Keratinocyte (primary cell): ENCODE measurements at regions not wholly inside any gene's neighbourhood (a gene's known extent, or its start where the extent isn't known, plus 50 kb on each side); places are given as distances from the start of the nearest gene placed in this dataset.

Experiments
- DNase-seq: peaks from one replicate; pipeline ENCODE4 v3.0.0-alpha.2; 2011; ENCODE audit warnings: low read depth, missing footprints, low spot score
- FAIRE-seq: peaks from 2 replicates; lab custom pipeline; 2011; peaks lifted over from hg19 to GRCh38; lab: Jason Lieb, UNC
- H2AFZ ChIP-seq: 2 replicates; pipeline ENCODE4 v1.6.0; 2012; ENCODE audit warnings: low read length, control low read depth, inconsistent platforms; ENCODE audit not compliant: control insufficient read depth
- H3K27ac ChIP-seq: 2 replicates; pipeline ENCODE4 v1.5.1; 2011; ENCODE audit warnings: low read length; ENCODE audit not compliant: control insufficient read depth, insufficient read depth
- H3K27me3 ChIP-seq: 3 replicates; pipeline ENCODE4 v1.6.0; 2011; ENCODE audit warnings: low read length; ENCODE audit not compliant: control insufficient read depth, insufficient read depth; ENCODE audit errors: extremely low read depth
- H3K36me3 ChIP-seq, 2 experiments: 2 replicates in 1 of 2; 3 replicates in 1 of 2; pipeline ENCODE4 v1.5.1; 2011; ENCODE audit warnings: low read length in 2 of 2, mild to moderate bottlenecking in 1 of 2; ENCODE audit not compliant: control insufficient read depth in 2 of 2, insufficient read depth in 2 of 2; ENCODE audit errors: extremely low read depth in 1 of 2
- H3K4me1 ChIP-seq: 3 replicates; pipeline ENCODE4 v1.5.1; 2011; ENCODE audit warnings: low read length; ENCODE audit not compliant: control insufficient read depth, insufficient read depth; ENCODE audit errors: extremely low read depth
- H3K4me2 ChIP-seq: 3 replicates; pipeline ENCODE4 v1.6.0; 2011; ENCODE audit warnings: low read depth, low read length; ENCODE audit not compliant: control insufficient read depth, insufficient read depth; ENCODE audit errors: extremely low read depth
- H3K4me3 ChIP-seq, 3 experiments: fragments of 200-600 bp in 1 of 3; sonication (generic) in 1 of 3; 2 replicates in 2 of 3; 3 replicates in 1 of 3; pipeline ENCODE4 v1.5.1; 2011 to 2016; ENCODE audit warnings: low read length in 3 of 3, mild to moderate bottlenecking in 3 of 3, control low read depth in 2 of 3, inconsistent platforms in 1 of 3, low read depth in 1 of 3, mixed read lengths in 1 of 3, mixed run types in 1 of 3, moderate library complexity in 1 of 3; ENCODE audit not compliant: control insufficient read depth in 2 of 3, insufficient read depth in 2 of 3; ENCODE audit errors: extremely low read depth in 1 of 3
- H3K79me2 ChIP-seq: 2 replicates; pipeline ENCODE4 v1.6.0; 2012; ENCODE audit warnings: low read length; ENCODE audit not compliant: control insufficient read depth, insufficient read depth
- H3K9ac ChIP-seq: 3 replicates; pipeline ENCODE4 v1.6.0; 2011; ENCODE audit warnings: low read length; ENCODE audit not compliant: control insufficient read depth, insufficient read depth; ENCODE audit errors: extremely low read depth
- H3K9me1 ChIP-seq: 3 replicates; pipeline ENCODE4 v1.6.0; 2011; ENCODE audit warnings: low read length; ENCODE audit not compliant: control insufficient read depth, insufficient read depth; ENCODE audit errors: extremely low read depth
- H3K9me3 ChIP-seq: 2 replicates; pipeline ENCODE4 v1.5.1; 2012; ENCODE audit warnings: low read depth, low read length; ENCODE audit not compliant: control insufficient read depth
- H4K20me1 ChIP-seq: 3 replicates; pipeline ENCODE4 v1.6.0; 2011; ENCODE audit warnings: low read length; ENCODE audit not compliant: control insufficient read depth, insufficient read depth; ENCODE audit errors: extremely low read depth
- EZH2 ChIP-seq: IDR thresholded peaks from one replicate; pipeline ENCODE4 v1.6.1; 2012; ENCODE audit warnings: inconsistent platforms, mild to moderate bottlenecking, low read length, moderate library complexity
- dilution Hi-C: fragments of 300-500 bp; cut with MboI; formaldehyde crosslinking; loops from one replicate; pipeline ENCODE4 v1.7.0; 2020; ENCODE audit warnings: low sequenced_read_pairs; ENCODE audit not compliant: extremely low pct_ligation_motif_present
- TF ChIP-seq, protein P1 (sequence below), 3 experiments: IDR thresholded peaks in 1 of 3; conservative IDR thresholded peaks in 1 of 3; optimal IDR thresholded peaks in 1 of 3; 2 replicates in 2 of 3; 3 replicates in 1 of 3; pipeline versions ENCODE3 to v1.5.1; 2011; ENCODE audit warnings: low read length in 3 of 3, mild to moderate bottlenecking in 3 of 3, moderate library complexity in 2 of 3, control low read depth in 1 of 3, inconsistent platforms in 1 of 3; ENCODE audit not compliant: insufficient read depth in 2 of 3; ENCODE audit errors: extremely low read depth in 1 of 3

DNA sequence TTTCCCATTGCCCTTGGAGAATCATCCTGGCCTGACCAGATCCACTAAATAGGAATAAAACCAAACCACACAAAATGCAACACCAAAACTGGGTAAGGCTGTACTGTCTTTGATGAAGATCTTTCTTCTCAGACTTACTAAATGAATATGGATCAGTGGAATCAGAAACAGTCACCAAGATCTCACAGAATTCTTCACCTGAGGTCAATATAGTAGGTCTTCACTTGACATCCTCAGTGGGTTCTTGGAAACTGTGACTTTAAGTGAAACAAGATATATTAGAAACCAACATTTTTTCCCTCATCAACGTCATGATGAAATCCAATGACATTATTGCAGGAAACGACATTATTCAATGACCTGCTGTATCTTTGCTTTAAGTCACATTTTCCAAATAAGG, 526.2 kb downstream of the FUT8 start:
- FAIRE-seq (no peak), DNase-seq (no peak)
- TF ChIP-seq, protein P1, sequence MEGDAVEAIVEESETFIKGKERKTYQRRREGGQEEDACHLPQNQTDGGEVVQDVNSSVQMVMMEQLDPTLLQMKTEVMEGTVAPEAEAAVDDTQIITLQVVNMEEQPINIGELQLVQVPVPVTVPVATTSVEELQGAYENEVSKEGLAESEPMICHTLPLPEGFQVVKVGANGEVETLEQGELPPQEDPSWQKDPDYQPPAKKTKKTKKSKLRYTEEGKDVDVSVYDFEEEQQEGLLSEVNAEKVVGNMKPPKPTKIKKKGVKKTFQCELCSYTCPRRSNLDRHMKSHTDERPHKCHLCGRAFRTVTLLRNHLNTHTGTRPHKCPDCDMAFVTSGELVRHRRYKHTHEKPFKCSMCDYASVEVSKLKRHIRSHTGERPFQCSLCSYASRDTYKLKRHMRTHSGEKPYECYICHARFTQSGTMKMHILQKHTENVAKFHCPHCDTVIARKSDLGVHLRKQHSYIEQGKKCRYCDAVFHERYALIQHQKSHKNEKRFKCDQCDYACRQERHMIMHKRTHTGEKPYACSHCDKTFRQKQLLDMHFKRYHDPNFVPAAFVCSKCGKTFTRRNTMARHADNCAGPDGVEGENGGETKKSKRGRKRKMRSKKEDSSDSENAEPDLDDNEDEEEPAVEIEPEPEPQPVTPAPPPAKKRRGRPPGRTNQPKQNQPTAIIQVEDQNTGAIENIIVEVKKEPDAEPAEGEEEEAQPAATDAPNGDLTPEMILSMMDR (optimal IDR thresholded peaks at IDR 0.05 in 1 of 3, IDR thresholded peaks at IDR 0.05 in 1 of 3, conservative IDR thresholded peaks at IDR 0.05 in 1 of 3; ENCODE audit: extremely low read depth in 1 of 3, insufficient read depth in 2 of 3, low read length in 3 of 3): no peak

DNA sequence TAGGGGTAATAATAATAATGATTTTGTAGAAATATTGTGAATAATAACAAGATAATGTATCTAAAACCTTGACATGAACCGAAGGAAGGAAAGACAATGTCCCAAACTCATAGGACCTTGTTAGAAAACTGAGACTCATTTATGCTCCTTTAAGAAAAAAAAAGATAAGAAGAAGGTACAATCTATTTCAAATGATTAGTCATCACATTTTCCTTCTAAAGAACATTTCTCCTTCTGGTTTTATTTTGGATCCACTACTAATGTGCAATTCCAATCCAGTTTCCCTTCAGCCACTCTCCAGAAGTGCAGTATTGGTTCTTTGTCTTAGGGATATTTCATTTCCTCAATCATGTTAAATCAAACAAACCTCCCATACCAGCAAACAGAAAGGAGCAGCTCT, 526.7 kb downstream of the FUT8 start:
- TF ChIP-seq, protein P1 (optimal IDR thresholded peaks at IDR 0.05 in 1 of 3, IDR thresholded peaks at IDR 0.05 in 1 of 3, conservative IDR thresholded peaks at IDR 0.05 in 1 of 3; ENCODE audit: extremely low read depth in 1 of 3, insufficient read depth in 2 of 3, low read length in 3 of 3): no peak
- no peak for TF ChIP-seq EZH2
- Histone ChIP-seq H3K36me3 (no peaks in the 10 kb centered on the region), H3K4me3 (no peak overlapping the region), H3K4me1 (no peaks in the 10 kb centered on the region), H3K4me2 (no peak overlapping the region), H3K27ac (no peak overlapping the region), H3K9me3 (no peaks in the 10 kb centered on the region), H3K27me3 (no peaks in the 10 kb centered on the region), H3K9me1 (no peaks in the 10 kb centered on the region), H3K9ac (no peak overlapping the region), H2AFZ (no peak overlapping the region), H3K79me2 (no peaks in the 10 kb centered on the region), H4K20me1 (no peaks in the 10 kb centered on the region)
- FAIRE-seq (no peak), DNase-seq (no peak)
- dilution Hi-C loops: no loop called here

More for the DNA sequence above, 526.2 kb downstream of the FUT8 start:
- Histone ChIP-seq H3K4me2 (no peak overlapping the region), H3K9me1 (no peaks in the 10 kb centered on the region), H3K27me3 (no peaks in the 10 kb centered on the region), H3K27ac (no peak overlapping the region), H3K9ac (no peak overlapping the region), H4K20me1 (no peaks in the 10 kb centered on the region), H3K79me2 (no peaks in the 10 kb centered on the region), H3K4me3 (no peak overlapping the region), H3K4me1 (no peaks in the 10 kb centered on the region), H3K36me3 (no peaks in the 10 kb centered on the region), H3K9me3 (no peaks in the 10 kb centered on the region), H2AFZ (no peak overlapping the region)
- dilution Hi-C loops: no loop called here
